Spleen (tissue), 11 donors: ENCODE measurements at regions not wholly inside any gene's neighbourhood (a gene's known extent, or its start where the extent isn't known, plus 50 kb on each side); places are given as distances from the start of the nearest gene placed in this dataset.

Experiments
- DNase-seq: peaks from one replicate; pipeline ENCODE4 v3.0.0-alpha.2; 2020
- H3K27ac ChIP-seq, 8 donors: fragments of 200-600 bp; sonication (generic) in 7 of 8; 1 replicate in 4 of 8; 2 replicates in 4 of 8; pipeline versions ENCODE4 v1.5.0 to v1.8.0; 2016 to 2021; ENCODE audit warnings: inconsistent platforms in 4 of 8, mild to moderate bottlenecking in 4 of 8, moderate library complexity in 1 of 8
- H3K27me3 ChIP-seq, 7 donors: fragments of 200-600 bp; sonication (generic) in 6 of 7; replicated peaks in 1 of 7; 1 replicate in 4 of 7; 2 replicates in 3 of 7; pipeline versions ENCODE4 v1.5.0 to v1.8.0; 2016 to 2021; ENCODE audit warnings: inconsistent platforms in 3 of 7, mild to moderate bottlenecking in 1 of 7
- H3K36me3 ChIP-seq, 6 donors: fragments of 200-600 bp; sonication (generic) in 5 of 6; 1 replicate in 4 of 6; 2 replicates in 2 of 6; pipeline versions ENCODE4 v1.5.0 to v1.8.0; 2016 to 2021; ENCODE audit warnings: inconsistent platforms in 2 of 6
- H3K4me1 ChIP-seq, 6 donors: fragments of 200-600 bp; sonication (generic) in 5 of 6; 1 replicate in 3 of 6; 2 replicates in 3 of 6; pipeline versions ENCODE4 v1.5.0 to v1.8.0; 2016 to 2021; ENCODE audit warnings: inconsistent platforms in 3 of 6
- H3K4me3 ChIP-seq, 8 donors: fragments of 200-600 bp; sonication (generic) in 7 of 8; 1 replicate in 4 of 8; 2 replicates in 4 of 8; pipeline versions ENCODE4 v1.5.0 to v1.8.0; 2016 to 2021; ENCODE audit warnings: inconsistent platforms in 4 of 8, mild to moderate bottlenecking in 4 of 8, moderate library complexity in 2 of 8
- H3K9me3 ChIP-seq, 8 donors: fragments of 200-600 bp; sonication (generic) in 7 of 8; 1 replicate in 4 of 8; 2 replicates in 4 of 8; pipeline versions ENCODE4 v1.5.0 to v1.8.0; 2016 to 2021; ENCODE audit warnings: inconsistent platforms in 4 of 8
- CTCF ChIP-seq, 11 experiments: fragments of 200-600 bp in 7 of 11; fragments of 450-650 bp in 4 of 11; sonication (generic) in 4 of 11; IDR thresholded peaks in 8 of 11; conservative IDR thresholded peaks in 3 of 11; 1 replicate in 7 of 11; 2 replicates in 4 of 11; pipeline versions ENCODE4 v1.4.0 to v1.8.0; 2016 to 2021; ENCODE audit warnings: antibody characterized with exemption in 11 of 11, inconsistent platforms in 4 of 11, mild to moderate bottlenecking in 1 of 11
- POLR2A ChIP-seq, 3 donors: fragments of 450-650 bp; IDR thresholded peaks; one replicate each; pipeline ENCODE4 v1.5.1; 2017; ENCODE audit warnings: antibody characterized with exemption in 3 of 3, mild to moderate bottlenecking in 1 of 3
- POLR2AphosphoS5 ChIP-seq, 3 donors: sonication (generic); formaldehyde crosslinking; IDR thresholded peaks; one replicate each; pipeline ENCODE4 v1.5.1; 2017; ENCODE audit warnings: antibody characterized with exemption in 3 of 3
- WGBS, 5 donors: extraction: QIAGEN DNeasy Blood & Tissue Kit in 3 of 5; methylation state at CpG; one replicate each; pipeline versions ENCODE4 v1.1.5 to v1.1.7; 2013 to 2018; 5-methylcytosine and 5-hydroxymethylcytosine counted together
- intact Hi-C: fragments of 100-400 bp; cut with DNase I; formaldehyde crosslinking; loops from one replicate; pipeline ENCODE4 v1.15.0; 2023; ENCODE audit warnings: low total_unique reads
- donor health status: healthy with polysubstance abuse.
- donor health status: DM: no; HTN: no; CAD: no; lungs with moderate emphysema.
- donor health status: DM: no; HTN: no; CAD: no.
- donor health status: Bipolar disorder and iron deficiency.
- donor health status: healthy.
- donor health status: DM: no; HTN: no; CAD: no.
- donor health status: DM: yes; HTN: yes; CAD: no.

GRCh38 chr2:67891642-67892041 is 171.2 kb downstream of the C1D start:
- no peak for DNase-seq
- 83 to 97% (median 95%) methylated on average over 1 of the region's 1 CpG for WGBS, 5 donors
- H3K27me3 ChIP-seq = no peaks in the 10 kb centered on the region
- H3K4me3 ChIP-seq = no peak overlapping the region
- no peak for TF ChIP-seq POLR2A (IDR thresholded peaks at IDR 0.05)
- TF ChIP-seq POLR2AphosphoS5 (IDR thresholded peaks at IDR 0.05) = no peak
- TF ChIP-seq CTCF (IDR thresholded peaks at IDR 0.05 in 8 of 11, conservative IDR thresholded peaks at IDR 0.05 in 3 of 11) = no peak
- no peaks in the 10 kb centered on the region for H3K9me3 ChIP-seq
- no peaks in the 10 kb centered on the region for H3K4me1 ChIP-seq
- intact Hi-C loops = no loop called here
- H3K36me3 ChIP-seq = no peaks in the 10 kb centered on the region
- H3K27ac ChIP-seq = no peak overlapping the region

DNA sequence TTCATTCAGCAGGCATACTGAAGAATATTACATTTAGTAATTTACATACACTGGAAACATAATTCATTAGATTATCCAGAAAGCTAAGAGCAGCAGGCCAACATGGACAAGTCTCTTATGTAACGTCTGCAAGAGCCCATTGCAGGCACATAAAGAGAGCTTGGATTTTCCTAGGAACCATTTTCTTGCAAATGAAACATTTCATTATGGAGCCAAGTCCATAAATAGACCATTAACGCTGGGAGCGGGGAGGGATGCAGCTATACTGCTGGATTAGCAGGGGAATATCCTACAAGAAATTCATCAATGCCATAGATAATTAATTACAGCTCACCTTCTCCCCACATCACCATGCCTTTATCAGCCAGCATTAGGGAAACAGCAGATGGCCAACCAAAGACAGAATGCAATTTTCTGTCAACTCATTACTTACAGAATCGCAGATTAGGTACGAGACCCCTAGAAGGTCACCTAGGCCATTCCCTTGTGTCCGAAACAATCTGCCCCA is 170.4 kb downstream of the C1D start:
- H3K9me3 ChIP-seq = no peaks in the 10 kb centered on the region

GRCh38 chr2:67895227-67895941 is 167.4 kb downstream of the C1D start:
- TF ChIP-seq POLR2AphosphoS5 (IDR thresholded peaks at IDR 0.05) = no peak
- TF ChIP-seq POLR2A (IDR thresholded peaks at IDR 0.05) = no peak
- TF ChIP-seq CTCF (IDR thresholded peaks at IDR 0.05 in 8 of 11, conservative IDR thresholded peaks at IDR 0.05 in 3 of 11) = no peak
- WGBS, 5 donors = 26 to 58% (median 34%) methylated on average over 7 of the region's 7 CpGs
- Histone ChIP-seq H3K36me3 (no peaks in the 10 kb centered on the region), H3K4me1 (no peaks in the 10 kb centered on the region), H3K27ac (no peak overlapping the region), H3K27me3 (no peaks in the 10 kb centered on the region), H3K9me3 (no peaks in the 10 kb centered on the region), H3K4me3 (no peak overlapping the region)
- DNase-seq = no peak
- intact Hi-C loops = no loop called here

More for the DNA sequence above, 170.4 kb downstream of the C1D start:
- Histone ChIP-seq H3K4me3 (no peak overlapping the region), H3K27ac (no peak overlapping the region), H3K27me3 (no peaks in the 10 kb centered on the region), H3K36me3 (no peaks in the 10 kb centered on the region), H3K4me1 (no peaks in the 10 kb centered on the region)
- TF ChIP-seq POLR2AphosphoS5 (IDR thresholded peaks at IDR 0.05) (no peak), POLR2A (IDR thresholded peaks at IDR 0.05) (no peak), CTCF (IDR thresholded peaks at IDR 0.05 in 8 of 11, conservative IDR thresholded peaks at IDR 0.05 in 3 of 11) (no peak)
- WGBS, 5 donors = 67 to 85% (median 77%) methylated on average over 6 of the region's 6 CpGs
- no peak for DNase-seq
- intact Hi-C loops = no loop called here

DNA sequence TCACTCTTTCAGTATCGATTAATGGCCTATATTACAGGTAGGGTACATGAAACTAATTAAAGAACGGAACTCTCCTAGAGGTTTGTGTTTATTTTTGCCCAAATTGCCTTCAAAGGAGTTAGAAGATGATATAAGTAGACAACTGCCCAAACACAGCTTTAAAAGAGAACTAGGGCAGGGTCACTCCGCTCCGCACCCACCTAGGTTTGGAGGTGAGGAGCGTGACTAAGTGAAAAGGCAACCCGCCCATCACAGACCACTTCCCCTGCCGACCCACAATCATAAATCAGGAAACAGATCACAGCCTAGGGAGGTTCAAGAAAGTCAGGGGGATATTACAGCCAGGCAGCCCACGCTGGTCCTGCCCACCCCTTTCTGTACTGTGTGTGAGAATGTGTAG is 166.7 kb downstream of the C1D start:
- WGBS, 5 donors = 46 to 85% (median 51%) methylated on average over 8 of the region's 8 CpGs
- no peaks in the 10 kb centered on the region for H3K36me3 ChIP-seq
- H3K4me1 ChIP-seq = no peaks in the 10 kb centered on the region
- H3K9me3 ChIP-seq = peaks cover 0 to 4% (median 0%) of the 10 kb centered on the region in 8 donors
- no peak for TF ChIP-seq POLR2AphosphoS5 (IDR thresholded peaks at IDR 0.05)
- no peak for TF ChIP-seq CTCF (IDR thresholded peaks at IDR 0.05 in 8 of 11, conservative IDR thresholded peaks at IDR 0.05 in 3 of 11)
- no peak for TF ChIP-seq POLR2A (IDR thresholded peaks at IDR 0.05)
- no peaks in the 10 kb centered on the region for H3K27me3 ChIP-seq
- H3K27ac ChIP-seq = no peak overlapping the region
- no peak overlapping the region for H3K4me3 ChIP-seq
- intact Hi-C loops = no loop called here
- DNase-seq = no peak
